WTC11 (cell line): ENCODE measurements at regions not wholly inside any gene's neighbourhood (a gene's known extent, or its start where the extent isn't known, plus 50 kb on each side); places are given as distances from the start of the nearest gene placed in this dataset.

Experiments
- ATAC-seq: fragments of 200-7000 bp; cut with Tn5 transposase; 2 replicates; pipeline ENCODE4 v1.10.0; 2021; ENCODE audit warnings: mild to moderate bottlenecking, moderate library complexity
- CTCF ChIA-PET: fragments of 300-600 bp; sonication (Branson Sonifier 250); formaldehyde crosslinking; loops from one replicate; lab custom pipeline; 2021; ENCODE audit warnings: antibody characterized with exemption; lab: Charles Lee
- POLR2A ChIA-PET: fragments of 350-600 bp; sonication (Branson Sonifier 250); formaldehyde crosslinking; loops from one replicate; lab custom pipeline; 2021; ENCODE audit warnings: antibody characterized with exemption; lab: Charles Lee
- DNase-seq: peaks from one replicate; pipeline ENCODE4 v3.0.0; 2021; ENCODE audit warnings: low spot score
- H3K27ac Mint-ChIP-seq: 2 replicates; pipeline ENCODE4 v1.8.0; 2021; ENCODE audit warnings: mixed read lengths
- H3K27me3 Mint-ChIP-seq: 2 replicates; pipeline ENCODE4 v1.8.0; 2021; ENCODE audit warnings: low read depth, mild to moderate bottlenecking, moderate library complexity, mixed read lengths
- H3K36me3 Mint-ChIP-seq: 2 replicates; pipeline ENCODE4 v1.8.0; 2021; ENCODE audit warnings: mixed read lengths
- H3K4me1 Mint-ChIP-seq: 2 replicates; pipeline ENCODE4 v1.8.0; 2022; ENCODE audit warnings: mixed read lengths
- H3K4me3 Mint-ChIP-seq: 2 replicates; pipeline ENCODE4 v1.8.0; 2021; ENCODE audit warnings: mild to moderate bottlenecking, moderate library complexity, mixed read lengths
- H3K9me3 Mint-ChIP-seq: 2 replicates; pipeline ENCODE4 v1.8.0; 2021; ENCODE audit warnings: mixed read lengths
- ATF1 ChIP-seq: sonication (generic); formaldehyde crosslinking; IDR thresholded peaks from 2 replicates; pipeline ENCODE4 v1.8.1; 2023; ENCODE audit warnings: mild to moderate bottlenecking, moderate library complexity, missing genetic modification reagents
- ELF4 ChIP-seq: sonication (generic); formaldehyde crosslinking; IDR thresholded peaks from 2 replicates; pipeline ENCODE4 v1.8.1; 2022; ENCODE audit warnings: low read depth, mild to moderate bottlenecking, moderate library complexity, missing genetic modification reagents
- HMGA2 ChIP-seq: fragments of 250-450 bp; sonication (Bioruptor Pico); IDR thresholded peaks from 2 replicates; pipeline ENCODE4 v1.4.0; 2021; ENCODE audit warnings: mild to moderate bottlenecking, moderate library complexity
- JAZF1 ChIP-seq: fragments of 250-450 bp; sonication (Bioruptor Pico); IDR thresholded peaks from 2 replicates; pipeline ENCODE4 v1.9.0; 2021; ENCODE audit warnings: moderate library complexity, mild to moderate bottlenecking, inconsistent platforms
- MYBL2 ChIP-seq: sonication (generic); formaldehyde crosslinking; IDR thresholded peaks from 2 replicates; pipeline ENCODE4 v1.8.1; 2023; ENCODE audit warnings: mild to moderate bottlenecking, moderate library complexity, missing genetic modification reagents
- NFATC4 ChIP-seq: fragments of 250-450 bp; sonication (Bioruptor Pico); IDR thresholded peaks from 2 replicates; pipeline ENCODE4 v1.9.0; 2021; ENCODE audit warnings: mild to moderate bottlenecking
- NR1H2 ChIP-seq: sonication (generic); formaldehyde crosslinking; IDR thresholded peaks from 2 replicates; pipeline ENCODE4 v1.9.0; 2021; ENCODE audit warnings: mild to moderate bottlenecking, moderate library complexity, missing genetic modification reagents
- TEAD1 ChIP-seq: sonication (generic); formaldehyde crosslinking; IDR thresholded peaks from 2 replicates; pipeline ENCODE4 v1.8.0; 2022; ENCODE audit warnings: mild to moderate bottlenecking, missing genetic modification reagents
- TEAD4 ChIP-seq: sonication (generic); formaldehyde crosslinking; IDR thresholded peaks from 2 replicates; pipeline ENCODE4 v1.8.0; 2022; ENCODE audit warnings: mild to moderate bottlenecking, missing genetic modification reagents
- ZNF138 ChIP-seq: sonication (generic); formaldehyde crosslinking; conservative IDR thresholded peaks from 2 replicates; pipeline ENCODE4 v1.8.1; 2022; ENCODE audit warnings: mild to moderate bottlenecking, moderate library complexity, missing genetic modification reagents
- ZNF416 ChIP-seq: fragments of 250-450 bp; sonication (Bioruptor Pico); IDR thresholded peaks from 2 replicates; pipeline ENCODE4 v1.9.0; 2021; ENCODE audit warnings: mild to moderate bottlenecking, inconsistent platforms
- TF ChIP-seq, protein P1 (sequence below): sonication (generic); formaldehyde crosslinking; IDR thresholded peaks from 2 replicates; pipeline ENCODE4 v1.8.1; 2022; ENCODE audit warnings: low read depth, mild to moderate bottlenecking, moderate library complexity, missing genetic modification reagents, borderline replicate concordance
- TF ChIP-seq, protein P2 (sequence below): sonication (generic); formaldehyde crosslinking; IDR thresholded peaks from 2 replicates; pipeline ENCODE4 v1.8.1; 2022; ENCODE audit warnings: missing genetic modification reagents, borderline replicate concordance
- TF ChIP-seq, protein P3 (sequence below): sonication (generic); formaldehyde crosslinking; IDR thresholded peaks from 2 replicates; pipeline ENCODE4 v1.8.0; 2023; ENCODE audit warnings: missing genetic modification reagents
- TF ChIP-seq, protein P4 (sequence below): sonication (generic); formaldehyde crosslinking; IDR thresholded peaks from 2 replicates; pipeline ENCODE4 v1.8.1; 2022; ENCODE audit warnings: low read depth, missing genetic modification reagents, borderline replicate concordance
- TF ChIP-seq, protein P5 (sequence below): sonication (generic); formaldehyde crosslinking; IDR thresholded peaks from 2 replicates; pipeline ENCODE4 v1.8.1; 2023; ENCODE audit warnings: mild to moderate bottlenecking, missing genetic modification reagents, borderline replicate concordance
- TF ChIP-seq, protein P6 (sequence below): sonication (generic); formaldehyde crosslinking; IDR thresholded peaks from 2 replicates; pipeline ENCODE4 v1.8.1; 2023; ENCODE audit warnings: mild to moderate bottlenecking, missing genetic modification reagents, moderate library complexity

DNA sequence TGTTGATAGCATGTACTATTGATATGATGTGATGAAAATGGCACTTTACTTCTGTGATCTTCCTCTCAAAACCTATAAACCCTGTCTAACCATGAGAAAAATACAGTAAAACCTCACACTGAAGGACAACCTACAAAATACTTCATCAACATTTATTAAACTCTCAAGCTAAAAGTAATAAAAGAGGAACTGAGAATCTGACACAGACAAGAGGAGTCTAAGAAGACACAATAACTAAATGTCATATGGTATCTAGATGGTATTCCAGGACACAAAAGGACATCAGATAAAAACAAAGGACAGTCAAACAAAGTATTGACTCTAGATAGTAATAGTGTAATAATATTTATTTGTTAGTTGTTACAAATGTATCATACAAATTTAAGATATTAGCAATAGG, 655.3 kb downstream of the SH3BGRL start:
- Mint-ChIP-seq H3K36me3 (no peaks in the 10 kb centered on the region), H3K27me3 (no peaks in the 10 kb centered on the region), H3K4me3 (no peak overlapping the region), H3K4me1 (no peaks in the 10 kb centered on the region), H3K27ac (no peak overlapping the region), H3K9me3 (peaks cover 17% of the 10 kb centered on the region)
- POLR2A ChIA-PET, result no interaction called here
- CTCF ChIA-PET, result no interaction called here
- ATAC-seq, result no peak
- DNase-seq, result no peak
- TF ChIP-seq TEAD1 (CRISPR knock-in tag), result no peak
- no peak for TF ChIP-seq ATF1
- TF ChIP-seq, protein P1, sequence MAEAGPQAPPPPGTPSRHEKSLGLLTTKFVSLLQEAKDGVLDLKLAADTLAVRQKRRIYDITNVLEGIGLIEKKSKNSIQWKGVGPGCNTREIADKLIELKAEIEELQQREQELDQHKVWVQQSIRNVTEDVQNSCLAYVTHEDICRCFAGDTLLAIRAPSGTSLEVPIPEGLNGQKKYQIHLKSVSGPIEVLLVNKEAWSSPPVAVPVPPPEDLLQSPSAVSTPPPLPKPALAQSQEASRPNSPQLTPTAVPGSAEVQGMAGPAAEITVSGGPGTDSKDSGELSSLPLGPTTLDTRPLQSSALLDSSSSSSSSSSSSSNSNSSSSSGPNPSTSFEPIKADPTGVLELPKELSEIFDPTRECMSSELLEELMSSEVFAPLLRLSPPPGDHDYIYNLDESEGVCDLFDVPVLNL (CRISPR knock-in tag), result no peak
- TF ChIP-seq TEAD4 (CRISPR knock-in tag), result no peak
- TF ChIP-seq HMGA2 (CRISPR knock-in tag), result no peak
- TF ChIP-seq NFATC4 (CRISPR knock-in tag), result no peak
- no peak for TF ChIP-seq ELF4 (CRISPR knock-in tag)
- TF ChIP-seq, protein P2, sequence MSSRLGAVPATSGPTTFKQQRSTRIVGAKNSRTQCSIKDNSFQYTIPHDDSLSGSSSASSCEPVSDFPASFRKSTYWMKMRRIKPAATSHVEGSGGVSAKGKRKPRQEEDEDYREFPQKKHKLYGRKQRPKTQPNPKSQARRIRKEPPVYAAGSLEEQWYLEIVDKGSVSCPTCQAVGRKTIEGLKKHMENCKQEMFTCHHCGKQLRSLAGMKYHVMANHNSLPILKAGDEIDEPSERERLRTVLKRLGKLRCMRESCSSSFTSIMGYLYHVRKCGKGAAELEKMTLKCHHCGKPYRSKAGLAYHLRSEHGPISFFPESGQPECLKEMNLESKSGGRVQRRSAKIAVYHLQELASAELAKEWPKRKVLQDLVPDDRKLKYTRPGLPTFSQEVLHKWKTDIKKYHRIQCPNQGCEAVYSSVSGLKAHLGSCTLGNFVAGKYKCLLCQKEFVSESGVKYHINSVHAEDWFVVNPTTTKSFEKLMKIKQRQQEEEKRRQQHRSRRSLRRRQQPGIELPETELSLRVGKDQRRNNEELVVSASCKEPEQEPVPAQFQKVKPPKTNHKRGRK (CRISPR knock-in tag), result no peak
- TF ChIP-seq, protein P3, sequence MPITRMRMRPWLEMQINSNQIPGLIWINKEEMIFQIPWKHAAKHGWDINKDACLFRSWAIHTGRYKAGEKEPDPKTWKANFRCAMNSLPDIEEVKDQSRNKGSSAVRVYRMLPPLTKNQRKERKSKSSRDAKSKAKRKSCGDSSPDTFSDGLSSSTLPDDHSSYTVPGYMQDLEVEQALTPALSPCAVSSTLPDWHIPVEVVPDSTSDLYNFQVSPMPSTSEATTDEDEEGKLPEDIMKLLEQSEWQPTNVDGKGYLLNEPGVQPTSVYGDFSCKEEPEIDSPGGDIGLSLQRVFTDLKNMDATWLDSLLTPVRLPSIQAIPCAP (CRISPR knock-in tag), result no peak
- TF ChIP-seq JAZF1, result no peak
- TF ChIP-seq MYBL2, result no peak
- TF ChIP-seq ZNF416 (CRISPR knock-in tag), result no peak
- no peak for TF ChIP-seq NR1H2

DNA sequence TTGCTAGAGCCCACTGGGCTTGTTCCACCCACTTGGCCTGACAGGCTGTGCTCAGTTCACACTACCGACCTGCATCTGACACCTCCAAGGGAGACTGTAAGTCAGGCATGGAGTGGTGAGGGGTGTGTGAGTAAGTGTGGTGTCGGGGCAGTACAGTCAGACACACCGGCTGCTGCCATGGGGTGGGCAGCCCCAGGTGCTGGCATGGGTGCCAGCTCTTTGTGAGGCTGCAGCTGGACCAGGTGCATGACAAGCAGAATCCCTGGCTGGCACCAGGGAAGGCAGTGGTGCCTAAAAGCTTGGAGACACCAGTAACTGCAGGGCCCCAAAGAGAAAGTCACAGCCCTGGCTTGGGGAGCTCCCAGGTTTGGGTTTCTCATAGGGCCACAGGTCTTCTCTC, 665.0 kb downstream of the SH3BGRL start:
- no peak overlapping the region for H3K27ac Mint-ChIP-seq
- no peak overlapping the region for H3K4me3 Mint-ChIP-seq
- H3K27me3 Mint-ChIP-seq, result no peaks in the 10 kb centered on the region
- H3K4me1 Mint-ChIP-seq, result no peaks in the 10 kb centered on the region
- ChIA-PET CTCF (no interaction called here), POLR2A (no interaction called here)
- ATAC-seq (no peak), DNase-seq (no peak)
- TF ChIP-seq, protein P4, sequence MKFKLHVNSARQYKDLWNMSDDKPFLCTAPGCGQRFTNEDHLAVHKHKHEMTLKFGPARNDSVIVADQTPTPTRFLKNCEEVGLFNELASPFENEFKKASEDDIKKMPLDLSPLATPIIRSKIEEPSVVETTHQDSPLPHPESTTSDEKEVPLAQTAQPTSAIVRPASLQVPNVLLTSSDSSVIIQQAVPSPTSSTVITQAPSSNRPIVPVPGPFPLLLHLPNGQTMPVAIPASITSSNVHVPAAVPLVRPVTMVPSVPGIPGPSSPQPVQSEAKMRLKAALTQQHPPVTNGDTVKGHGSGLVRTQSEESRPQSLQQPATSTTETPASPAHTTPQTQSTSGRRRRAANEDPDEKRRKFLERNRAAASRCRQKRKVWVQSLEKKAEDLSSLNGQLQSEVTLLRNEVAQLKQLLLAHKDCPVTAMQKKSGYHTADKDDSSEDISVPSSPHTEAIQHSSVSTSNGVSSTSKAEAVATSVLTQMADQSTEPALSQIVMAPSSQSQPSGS (CRISPR knock-in tag), result no peak
- TF ChIP-seq, protein P5, sequence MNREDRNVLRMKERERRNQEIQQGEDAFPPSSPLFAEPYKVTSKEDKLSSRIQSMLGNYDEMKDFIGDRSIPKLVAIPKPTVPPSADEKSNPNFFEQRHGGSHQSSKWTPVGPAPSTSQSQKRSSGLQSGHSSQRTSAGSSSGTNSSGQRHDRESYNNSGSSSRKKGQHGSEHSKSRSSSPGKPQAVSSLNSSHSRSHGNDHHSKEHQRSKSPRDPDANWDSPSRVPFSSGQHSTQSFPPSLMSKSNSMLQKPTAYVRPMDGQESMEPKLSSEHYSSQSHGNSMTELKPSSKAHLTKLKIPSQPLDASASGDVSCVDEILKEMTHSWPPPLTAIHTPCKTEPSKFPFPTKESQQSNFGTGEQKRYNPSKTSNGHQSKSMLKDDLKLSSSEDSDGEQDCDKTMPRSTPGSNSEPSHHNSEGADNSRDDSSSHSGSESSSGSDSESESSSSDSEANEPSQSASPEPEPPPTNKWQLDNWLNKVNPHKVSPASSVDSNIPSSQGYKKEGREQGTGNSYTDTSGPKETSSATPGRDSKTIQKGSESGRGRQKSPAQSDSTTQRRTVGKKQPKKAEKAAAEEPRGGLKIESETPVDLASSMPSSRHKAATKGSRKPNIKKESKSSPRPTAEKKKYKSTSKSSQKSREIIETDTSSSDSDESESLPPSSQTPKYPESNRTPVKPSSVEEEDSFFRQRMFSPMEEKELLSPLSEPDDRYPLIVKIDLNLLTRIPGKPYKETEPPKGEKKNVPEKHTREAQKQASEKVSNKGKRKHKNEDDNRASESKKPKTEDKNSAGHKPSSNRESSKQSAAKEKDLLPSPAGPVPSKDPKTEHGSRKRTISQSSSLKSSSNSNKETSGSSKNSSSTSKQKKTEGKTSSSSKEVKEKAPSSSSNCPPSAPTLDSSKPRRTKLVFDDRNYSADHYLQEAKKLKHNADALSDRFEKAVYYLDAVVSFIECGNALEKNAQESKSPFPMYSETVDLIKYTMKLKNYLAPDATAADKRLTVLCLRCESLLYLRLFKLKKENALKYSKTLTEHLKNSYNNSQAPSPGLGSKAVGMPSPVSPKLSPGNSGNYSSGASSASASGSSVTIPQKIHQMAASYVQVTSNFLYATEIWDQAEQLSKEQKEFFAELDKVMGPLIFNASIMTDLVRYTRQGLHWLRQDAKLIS (CRISPR knock-in tag), result no peak
- TF ChIP-seq ZNF138 (CRISPR knock-in tag), result no peak
- TF ChIP-seq, protein P6, sequence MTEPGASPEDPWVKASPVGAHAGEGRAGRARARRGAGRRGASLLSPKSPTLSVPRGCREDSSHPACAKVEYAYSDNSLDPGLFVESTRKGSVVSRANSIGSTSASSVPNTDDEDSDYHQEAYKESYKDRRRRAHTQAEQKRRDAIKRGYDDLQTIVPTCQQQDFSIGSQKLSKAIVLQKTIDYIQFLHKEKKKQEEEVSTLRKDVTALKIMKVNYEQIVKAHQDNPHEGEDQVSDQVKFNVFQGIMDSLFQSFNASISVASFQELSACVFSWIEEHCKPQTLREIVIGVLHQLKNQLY (CRISPR knock-in tag), result no peak
- H3K9me3 Mint-ChIP-seq, result peaks cover 41% of the 10 kb centered on the region
- H3K36me3 Mint-ChIP-seq, result peaks cover 19% of the 10 kb centered on the region
